Activated CD4-positive, alpha-beta T cell treated with anti-CD3 and anti-CD28 coated beads, Interleukin-2, amount 50 U/mL, for 48 hours (primary cell): ENCODE measurements at regions not wholly inside any gene's neighbourhood (a gene's known extent, or its start where the extent isn't known, plus 50 kb on each side); places are given as distances from the start of the nearest gene placed in this dataset.

Experiments
- DNase-seq, 2 experiments: peaks; one replicate each; pipeline ENCODE4 v3.0.0-alpha.2; 2020

DNA sequence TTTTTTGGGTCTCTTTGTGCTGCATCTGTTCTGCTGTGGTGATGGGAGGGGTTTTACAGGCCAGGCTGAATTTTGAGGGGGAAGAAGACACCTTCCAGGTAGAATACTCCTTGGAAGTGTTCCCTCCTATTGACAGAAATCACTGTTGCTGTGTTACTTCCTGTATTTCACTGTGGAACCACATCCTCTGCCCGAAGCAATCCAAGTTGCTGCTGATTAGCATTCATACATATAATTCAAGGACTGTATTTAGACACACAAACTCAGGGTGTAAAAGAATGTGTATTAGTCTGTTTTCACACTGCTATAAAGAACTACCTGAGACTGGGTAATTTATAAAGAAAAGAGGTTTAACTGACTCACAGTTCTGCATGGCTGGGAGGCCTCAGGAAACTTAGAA is 50.6 kb upstream of the TMEM244 start:
- DNase-seq, result no peak
